Middle frontal gyrus (tissue), 1 donor: ENCODE measurements at regions not wholly inside any gene's neighbourhood (a gene's known extent, or its start where the extent isn't known, plus 50 kb on each side); places are given as distances from the start of the nearest gene placed in this dataset.

Experiments
- DNase-seq: peaks from one replicate; pipeline ENCODE4 v3.0.0-alpha.2; 2015; ENCODE audit warnings: low spot score; ENCODE audit errors: extremely low spot score

DNA sequence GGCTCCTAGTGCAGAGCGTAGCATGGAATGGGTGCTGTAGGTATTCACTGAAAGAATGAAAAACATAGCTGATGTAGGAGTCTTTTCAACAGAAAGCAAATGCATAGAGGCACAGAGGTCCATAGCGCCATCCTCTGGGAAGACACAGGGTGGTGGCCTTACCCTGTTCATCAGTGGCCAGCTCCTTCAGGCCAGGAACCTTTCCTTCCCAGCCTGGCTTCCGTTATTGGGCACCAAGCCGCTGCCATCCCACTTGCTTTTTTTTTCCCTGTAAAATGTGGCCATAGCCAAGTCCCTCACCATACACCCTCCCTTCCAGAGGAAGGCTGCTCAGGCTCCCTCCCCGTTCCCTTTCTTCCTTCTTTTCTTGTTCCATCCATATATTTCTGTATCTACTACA is 118.1 kb downstream of the ZNF621 start:
- DNase-seq: no peak

DNA sequence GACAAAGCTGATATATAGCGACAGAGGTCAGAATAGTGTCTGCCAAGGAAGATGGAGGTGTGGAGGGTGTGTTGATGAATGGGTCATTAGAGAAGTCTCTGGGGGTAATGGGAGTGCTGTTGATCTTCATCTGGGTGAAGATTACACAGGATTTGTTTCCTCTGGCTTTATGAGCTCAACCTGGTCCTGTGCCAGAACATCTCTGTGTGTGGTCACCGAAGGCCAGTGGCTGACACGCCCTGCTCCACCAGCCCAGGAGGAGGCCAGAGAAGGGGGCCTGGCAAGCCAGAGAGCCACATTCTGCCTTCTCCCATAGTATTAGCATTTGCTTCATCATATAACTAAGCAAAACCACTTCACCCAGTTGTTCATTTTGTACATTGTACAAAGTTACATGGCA is 121.1 kb downstream of the ZNF621 start:
- no peak for DNase-seq

DNA sequence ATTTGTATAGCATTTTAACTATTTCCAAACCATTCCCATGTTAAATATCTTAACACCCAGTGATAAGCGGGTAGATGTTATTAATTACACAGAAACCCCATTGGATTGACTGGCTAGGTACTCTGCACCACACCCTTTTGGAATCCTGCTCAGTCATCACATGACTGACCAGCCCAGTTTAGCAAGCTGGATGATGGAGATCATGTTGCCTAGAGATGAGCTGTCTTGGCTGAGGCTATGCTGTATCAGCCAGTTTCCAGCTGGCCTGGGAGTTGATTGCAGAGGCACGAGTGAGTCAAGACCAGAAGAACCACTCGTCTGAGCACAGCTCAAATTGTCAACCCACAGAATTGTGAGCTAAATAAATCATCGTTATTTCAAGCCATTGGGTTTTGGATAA is 124.6 kb downstream of the ZNF621 start:
- DNase-seq: no peak

DNA sequence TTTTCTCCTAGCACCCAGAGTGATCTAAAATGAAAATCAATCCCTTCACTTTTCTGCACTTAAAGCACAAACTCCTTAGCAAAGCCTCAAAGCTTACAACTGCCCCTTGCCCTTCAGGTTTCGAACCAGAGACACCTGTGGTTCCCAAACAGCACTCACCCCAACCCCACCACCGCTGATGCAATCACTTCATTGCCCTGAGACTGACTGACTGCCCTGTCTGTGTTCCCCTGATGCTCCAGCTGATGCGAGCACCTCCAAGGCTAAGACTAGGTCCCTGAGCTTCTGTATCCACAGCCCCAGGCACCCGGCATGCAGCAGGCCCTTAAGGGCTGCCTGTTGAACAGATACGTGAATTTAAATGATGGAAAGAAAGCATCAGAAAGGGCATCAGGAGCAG is 127.3 kb downstream of the ZNF621 start:
- DNase-seq: no peak

DNA sequence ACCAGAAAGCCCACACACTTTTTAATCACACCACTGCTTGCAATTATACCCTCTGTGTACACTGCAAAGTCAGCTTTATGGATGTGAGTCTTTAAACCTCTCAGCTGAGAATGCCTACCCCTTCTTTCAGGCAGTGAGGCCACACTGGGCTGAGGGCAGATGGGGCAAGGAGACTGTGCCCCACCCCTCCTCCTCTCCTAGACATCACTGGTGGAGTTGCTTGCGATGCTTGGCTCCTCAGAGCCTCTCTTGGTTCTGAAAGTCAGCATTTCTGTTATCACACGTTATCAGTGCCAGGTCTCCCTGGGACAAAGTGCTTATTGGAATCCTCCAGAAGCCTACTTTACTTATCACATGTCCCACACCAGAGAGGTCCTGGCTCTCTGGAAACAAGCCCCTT is 128.2 kb downstream of the ZNF621 start:
- no peak for DNase-seq

DNA sequence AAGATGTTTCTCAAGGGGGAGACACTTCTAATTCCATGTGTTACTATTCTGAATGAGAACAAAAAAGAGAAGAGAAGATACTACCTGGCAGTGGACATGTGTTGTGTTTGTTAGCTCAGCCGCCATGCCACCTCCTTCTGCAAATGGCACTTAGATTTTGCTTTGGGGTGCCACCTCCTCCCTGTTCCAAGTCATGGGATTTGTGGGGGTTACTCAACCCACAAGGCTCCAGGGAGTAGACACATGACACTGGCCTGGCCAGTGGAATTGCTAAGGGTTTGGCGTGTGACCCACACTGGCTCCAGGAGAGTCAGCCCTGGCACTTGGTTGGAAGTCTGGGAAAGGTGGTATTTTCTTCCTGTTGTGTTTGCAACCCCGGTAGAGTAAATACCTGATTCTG is 129.1 kb downstream of the ZNF621 start:
- no peak for DNase-seq

DNA sequence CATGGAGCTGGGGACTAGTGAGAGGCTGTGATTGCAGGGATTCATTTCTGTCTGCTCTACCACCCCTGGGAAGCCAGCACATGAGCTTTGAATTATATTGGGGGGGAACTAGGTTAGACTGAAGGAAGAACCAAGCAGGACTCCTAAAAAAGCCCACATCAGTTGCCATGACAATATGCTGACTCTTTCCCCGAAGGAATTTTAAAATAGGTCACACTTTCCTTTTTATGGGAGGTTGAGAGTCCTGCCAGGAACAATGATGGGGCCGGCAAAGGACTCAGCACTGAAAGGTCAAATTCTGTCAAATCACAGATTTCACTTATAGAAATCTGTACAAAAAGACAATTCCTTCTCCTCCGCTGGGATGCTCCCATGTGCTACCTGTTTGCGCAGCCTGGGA is 130.8 kb downstream of the ZNF621 start:
- DNase-seq: no peak

DNA sequence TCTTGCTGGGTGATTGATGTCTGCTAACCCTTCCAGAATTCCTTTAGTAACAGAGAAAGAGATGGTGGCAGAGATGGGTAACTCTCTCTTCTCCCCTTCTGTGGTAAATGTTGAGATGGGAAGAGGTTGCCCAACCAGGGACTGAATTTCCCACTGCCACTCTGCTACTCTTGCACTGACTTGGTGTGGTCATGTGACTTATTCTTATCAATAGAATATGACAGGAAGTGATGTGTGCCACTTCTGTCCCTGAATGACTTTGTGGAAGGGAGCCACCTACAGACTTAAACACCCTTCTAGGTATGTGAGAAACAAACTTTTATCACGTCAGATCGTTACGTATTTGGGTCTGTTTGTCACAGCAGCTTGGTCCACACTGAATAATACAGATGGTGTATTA is 132.9 kb downstream of the ZNF621 start:
- no peak for DNase-seq

DNA sequence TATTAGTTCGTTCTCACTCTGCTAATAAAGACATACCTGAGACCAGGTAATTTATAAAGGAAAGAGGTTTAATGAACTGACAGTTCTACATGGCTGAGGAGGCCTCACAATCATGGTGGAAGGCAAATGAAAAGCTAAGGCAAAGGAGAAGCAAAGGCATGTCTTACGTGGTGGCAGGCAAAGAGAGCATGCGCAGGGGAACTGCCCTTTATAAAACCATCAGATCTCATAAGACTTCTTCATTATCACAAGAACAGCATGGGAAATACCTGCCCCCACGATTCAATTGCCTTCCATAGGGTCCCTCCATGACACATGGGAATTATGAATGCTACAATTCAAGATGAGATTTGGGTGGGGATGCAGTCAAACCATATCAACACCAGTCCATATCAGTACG is 133.5 kb downstream of the ZNF621 start:
- DNase-seq: no peak

DNA sequence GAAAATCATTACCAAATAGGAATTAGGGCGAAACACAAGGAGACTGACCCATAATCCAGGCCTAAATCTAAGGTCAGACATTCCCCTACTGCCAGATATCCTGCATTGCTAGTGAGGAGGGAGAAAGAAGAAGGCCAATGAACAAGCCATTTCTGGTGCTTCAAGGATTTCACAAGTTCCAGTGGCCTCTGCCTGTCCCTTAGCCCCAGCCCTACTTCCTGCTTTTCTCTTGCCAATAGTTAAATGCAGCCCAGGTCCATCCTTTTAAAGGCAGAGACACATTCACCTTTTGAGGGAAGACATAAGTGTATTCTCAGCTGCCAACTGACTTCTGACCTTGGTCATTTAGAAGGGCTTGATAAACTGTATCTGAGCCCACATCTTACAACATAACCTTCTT is 135.8 kb downstream of the ZNF621 start:
- DNase-seq: no peak

DNA sequence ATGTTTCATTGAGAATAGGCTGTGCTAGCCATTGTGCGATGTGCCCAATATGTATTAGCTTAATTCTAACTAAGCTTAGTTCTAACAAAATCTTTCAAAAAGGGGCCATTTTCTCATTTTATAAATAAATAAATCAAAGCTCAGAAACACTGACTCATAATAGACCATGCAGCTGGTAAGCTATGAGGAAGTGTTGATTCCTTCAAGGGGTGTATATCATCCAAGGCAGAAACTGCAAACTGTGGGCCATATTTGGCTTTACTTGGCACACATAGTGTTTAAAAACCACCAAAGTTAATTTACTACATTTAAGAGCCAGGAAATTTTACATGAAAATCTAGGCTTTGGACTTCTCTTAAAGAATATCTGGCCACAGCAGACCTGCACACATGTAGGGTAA is 136.5 kb downstream of the ZNF621 start:
- DNase-seq: no peak

DNA sequence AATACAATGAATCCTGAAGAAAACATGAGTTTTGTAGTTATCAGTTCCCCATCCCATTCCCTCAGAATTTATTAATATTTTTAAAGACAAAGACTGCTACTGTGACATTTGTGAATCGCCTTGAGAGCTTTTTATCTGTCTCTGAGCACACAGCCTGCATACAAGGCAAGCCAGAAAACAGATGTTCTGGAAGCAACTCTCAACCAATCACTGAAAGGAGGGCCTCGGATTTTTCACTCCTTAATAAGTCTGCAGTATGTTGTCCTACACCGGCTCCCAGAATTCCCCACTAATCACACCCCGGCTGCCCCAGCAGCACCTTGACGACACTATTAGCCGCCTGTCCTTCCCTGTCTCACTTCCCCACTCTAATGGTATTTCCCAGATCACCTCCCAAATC is 138.5 kb downstream of the ZNF621 start:
- DNase-seq: no peak

DNA sequence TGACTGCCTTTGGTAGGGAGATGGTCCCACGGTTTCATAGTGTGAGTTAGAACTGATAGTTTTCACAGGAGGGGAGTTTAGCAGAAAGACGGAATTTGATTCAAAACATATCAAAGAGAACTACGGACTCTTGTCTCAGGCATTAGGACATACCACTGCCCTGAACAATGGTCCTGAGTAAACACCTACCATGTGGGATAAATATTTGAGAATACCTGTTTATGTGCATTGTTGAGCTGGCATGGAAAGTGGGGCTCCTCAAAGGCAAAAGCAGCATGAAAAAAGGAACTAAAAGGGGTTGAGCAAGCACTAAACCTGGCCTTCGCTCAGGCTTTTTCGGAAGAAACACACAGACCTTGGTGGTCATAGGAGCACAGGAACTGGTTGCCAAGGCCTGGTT is 144.4 kb downstream of the ZNF621 start:
- DNase-seq: no peak

DNA sequence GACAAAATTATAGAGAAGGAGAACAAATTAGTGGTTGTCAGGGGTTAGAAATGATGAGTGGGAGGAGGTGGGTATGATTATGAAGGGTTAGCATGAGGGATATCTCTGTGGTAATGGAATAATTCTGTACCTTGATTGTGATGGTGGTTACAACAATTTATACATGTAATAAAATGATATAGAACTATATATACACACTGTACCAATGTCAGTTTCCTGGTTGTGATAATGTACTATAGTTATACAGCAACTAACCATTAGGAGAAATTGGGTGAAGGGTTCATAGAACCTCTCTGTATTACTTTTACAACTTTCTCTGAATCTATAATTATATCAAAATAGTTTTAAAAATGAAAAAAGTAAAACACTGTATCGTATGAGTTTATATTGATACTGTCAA is 148.1 kb downstream of the ZNF621 start:
- no peak for DNase-seq

DNA sequence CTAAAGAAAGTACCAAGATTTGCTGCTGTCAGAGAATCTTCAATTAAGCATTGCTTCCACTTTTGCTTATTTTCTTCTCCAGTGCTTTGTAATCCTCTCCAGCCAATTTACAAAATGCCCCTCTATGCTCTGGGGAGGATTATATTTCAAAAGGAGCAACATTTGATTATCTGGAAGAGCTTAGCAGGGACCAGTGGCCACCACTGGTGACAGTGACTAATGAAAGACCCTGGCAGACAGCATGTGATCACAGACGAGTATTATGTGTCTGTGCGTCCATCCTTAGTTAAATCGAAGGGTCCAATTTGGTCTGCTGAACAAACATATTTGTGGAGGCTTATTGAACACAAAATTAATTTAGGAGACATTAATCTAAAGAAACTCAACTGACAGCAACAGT is 152.6 kb downstream of the ZNF621 start:
- DNase-seq: no peak

DNA sequence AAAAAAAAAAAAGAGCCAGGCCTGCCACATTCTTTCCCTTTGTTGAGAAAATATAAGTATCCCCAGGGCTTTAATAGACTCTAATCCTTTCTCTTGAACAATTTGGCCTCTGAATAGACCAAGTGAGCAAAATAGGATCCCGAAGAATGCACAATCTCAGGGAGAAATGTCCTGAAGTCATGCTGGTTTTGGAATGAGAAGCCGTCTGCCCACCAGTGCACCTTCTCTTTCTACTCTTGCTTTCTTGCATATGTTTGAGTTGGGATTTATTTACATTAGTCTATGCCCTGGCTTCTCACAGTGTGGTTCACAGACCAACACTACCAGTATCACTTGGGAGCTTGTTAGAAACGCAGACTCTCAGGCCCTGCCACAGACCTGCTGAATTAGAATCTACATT is 153.0 kb downstream of the ZNF621 start:
- DNase-seq: no peak

DNA sequence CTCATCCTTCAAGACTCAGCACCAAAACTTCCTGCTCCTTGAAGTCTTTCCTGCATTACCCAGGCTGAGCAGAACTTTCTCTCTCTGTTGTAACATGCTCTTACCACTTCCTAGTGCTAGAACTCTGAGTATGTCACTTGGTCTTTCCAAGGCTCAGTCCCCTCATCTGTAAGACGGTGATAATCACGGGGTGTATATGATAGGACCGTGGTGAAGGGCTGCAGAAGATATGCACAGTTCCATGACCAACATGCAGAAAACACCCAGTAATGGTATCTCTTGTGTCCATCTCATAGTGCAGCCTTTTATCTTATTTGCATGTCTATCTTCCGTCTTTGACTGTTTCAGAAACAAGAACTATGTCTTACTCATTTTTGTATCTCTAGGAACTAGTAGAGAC is 154.5 kb downstream of the ZNF621 start:
- DNase-seq: no peak

DNA sequence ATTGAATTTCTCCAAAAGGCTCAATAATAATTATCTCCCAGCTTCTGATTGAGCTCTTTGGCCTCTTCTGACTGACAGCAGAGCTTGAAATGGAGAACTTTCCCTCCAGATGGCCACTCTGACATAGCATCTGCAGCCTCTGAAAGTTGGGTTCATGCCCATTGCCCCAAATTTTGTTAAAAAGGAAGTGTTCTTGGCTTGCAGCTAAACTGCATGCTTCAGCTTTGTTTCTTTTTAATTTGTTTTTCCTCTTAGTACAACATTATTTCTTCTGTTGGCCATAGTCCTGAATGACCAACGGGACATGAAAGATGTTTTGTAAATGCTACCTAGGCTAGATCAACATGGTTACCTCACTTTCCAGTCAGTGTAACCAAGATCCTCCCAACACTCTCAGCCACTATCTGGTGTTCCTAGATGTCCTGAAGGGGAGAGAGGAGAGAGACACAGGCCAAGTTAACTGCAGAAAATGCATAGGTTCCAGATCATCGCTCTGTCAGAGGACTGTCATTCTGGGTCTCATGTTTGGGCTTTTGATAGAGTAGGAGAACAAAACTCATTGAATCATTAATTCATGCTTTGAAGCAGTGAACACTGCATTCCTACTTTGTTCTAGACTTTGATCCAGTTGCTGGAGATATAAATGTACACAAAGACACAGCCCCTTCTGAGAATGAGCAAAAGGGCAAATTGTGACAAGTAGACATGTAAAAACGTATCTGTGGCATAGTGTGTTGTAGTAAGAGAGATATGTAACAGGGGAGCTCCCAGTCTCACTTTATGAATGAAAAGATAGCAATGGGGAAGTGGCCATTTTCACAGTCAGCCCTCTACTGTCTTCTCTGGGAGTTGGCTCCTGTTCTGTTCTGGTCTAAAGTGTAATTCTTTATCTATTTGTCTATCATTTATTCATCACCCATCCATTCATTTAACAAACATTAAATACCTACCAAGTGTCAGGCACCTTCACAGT is 156.2 kb downstream of the ZNF621 start:
- DNase-seq: no peak

DNA sequence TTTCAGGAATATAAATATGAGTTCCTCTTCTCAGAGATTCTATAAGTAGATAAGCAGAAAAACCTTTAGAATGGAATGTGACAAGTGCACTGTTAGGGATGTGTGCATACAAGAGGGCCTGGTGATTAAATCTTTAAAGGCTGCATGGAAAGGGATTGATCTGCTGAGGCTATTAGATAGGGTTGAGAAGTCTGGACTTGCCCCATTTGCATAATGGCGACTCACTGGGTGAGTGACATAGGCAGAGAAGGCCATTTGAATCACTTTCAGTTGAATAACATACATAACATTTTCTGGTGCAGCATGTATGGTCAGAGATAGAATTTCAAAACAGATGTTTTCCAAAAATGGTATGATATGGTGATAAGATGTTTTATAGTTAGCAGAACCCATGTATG is 156.9 kb downstream of the ZNF621 start:
- no peak for DNase-seq

DNA sequence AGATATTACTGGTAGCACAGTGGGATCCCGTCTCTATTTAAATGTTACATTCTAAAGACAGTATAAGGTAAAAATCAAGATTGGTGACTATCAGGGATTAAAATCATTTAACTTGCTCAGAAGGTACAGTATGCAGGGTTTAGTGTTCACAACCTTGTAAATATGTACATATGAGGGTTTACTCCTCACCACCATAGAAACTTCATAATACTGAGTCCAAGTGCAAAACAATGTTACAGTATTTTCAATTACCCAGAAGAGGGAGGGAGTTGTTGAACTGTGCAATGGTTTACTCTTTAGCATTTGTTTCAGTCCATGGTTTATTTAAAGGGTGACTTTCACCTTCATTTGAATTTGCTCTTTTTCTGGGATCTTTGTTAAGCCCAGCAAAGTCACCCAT is 165.1 kb downstream of the ZNF621 start:
- DNase-seq: no peak

DNA sequence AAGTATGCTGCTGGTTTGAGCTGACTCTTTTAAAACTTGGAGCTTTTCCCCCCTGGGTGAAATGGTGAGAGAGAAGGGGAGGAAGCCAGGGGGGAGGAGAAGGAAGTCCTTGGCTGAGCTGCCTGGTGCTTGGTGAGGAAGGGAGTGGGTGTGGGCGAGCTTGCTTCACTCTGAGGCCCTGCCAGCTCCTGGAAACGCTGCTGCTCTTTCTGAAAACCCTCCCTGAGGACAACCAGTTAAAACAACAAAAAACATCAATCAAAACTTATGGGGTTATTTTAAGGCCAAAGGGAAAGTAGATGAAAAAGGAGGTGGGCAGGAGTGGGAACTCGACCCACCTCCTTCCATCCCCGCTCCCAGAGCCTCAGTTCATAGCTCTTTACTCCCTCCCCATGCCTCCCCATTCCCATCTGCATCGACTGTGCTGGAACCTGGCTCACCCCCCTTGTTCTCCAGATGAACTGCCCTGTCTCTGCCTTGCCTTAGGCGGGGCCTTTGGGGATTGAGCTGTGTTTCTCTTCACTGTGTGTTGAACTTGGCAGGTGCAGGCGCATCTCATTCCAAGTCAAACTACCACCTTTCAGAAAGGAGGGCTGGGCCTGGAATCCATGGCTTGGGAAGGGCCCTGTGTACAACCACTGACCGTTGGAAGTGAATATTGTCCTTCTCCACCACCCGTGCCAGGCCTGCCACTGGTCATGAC is 166.1 kb downstream of the ZNF621 start:
- DNase-seq: peak; percentile 11

DNA sequence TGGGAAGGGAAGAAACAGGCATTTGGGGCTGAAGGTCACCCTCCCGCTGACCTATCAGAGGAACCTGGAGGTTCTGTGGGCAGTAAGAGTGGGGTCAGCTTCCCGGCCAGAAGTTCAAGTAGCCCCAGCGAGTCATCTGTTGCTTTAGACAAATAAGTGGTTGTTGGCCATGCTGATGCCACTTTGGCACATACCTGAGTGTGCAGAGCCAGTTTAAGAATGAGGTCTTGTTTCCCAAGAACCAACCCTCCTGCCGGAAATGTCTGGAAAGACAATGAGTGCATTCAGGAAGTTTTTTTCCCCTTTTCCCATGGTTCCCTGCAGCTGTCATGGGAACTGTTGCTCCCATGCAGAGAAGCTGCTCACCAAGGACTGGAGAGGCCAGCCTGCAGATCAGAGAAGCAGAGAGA is 166.7 kb downstream of the ZNF621 start:
- no peak for DNase-seq

DNA sequence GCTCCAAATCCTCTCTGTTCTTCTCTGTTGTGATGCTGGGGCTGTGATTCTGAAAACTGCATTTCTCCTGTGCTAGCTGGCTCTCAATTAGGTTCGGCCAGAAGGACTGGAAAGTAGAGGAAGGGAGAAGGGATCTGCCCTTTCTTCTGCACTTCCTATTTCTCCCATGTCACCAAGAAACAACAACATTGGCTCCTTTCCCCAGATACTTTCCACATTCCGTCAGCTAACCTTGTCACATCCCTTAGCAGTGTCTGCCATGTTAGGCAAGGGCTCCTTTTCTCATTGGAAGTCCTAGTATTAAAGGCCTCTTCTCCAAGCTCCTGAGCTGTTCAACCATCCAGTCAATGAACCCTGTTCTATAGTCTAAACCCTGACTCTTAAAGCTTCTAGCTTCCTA is 171.1 kb downstream of the ZNF621 start:
- no peak for DNase-seq
